ENCODE measurements at regions not wholly inside any gene's neighbourhood (a gene's known extent, or its start where the extent isn't known, plus 50 kb on each side); places are given as distances from the start of the nearest gene placed in this dataset.

DNA sequence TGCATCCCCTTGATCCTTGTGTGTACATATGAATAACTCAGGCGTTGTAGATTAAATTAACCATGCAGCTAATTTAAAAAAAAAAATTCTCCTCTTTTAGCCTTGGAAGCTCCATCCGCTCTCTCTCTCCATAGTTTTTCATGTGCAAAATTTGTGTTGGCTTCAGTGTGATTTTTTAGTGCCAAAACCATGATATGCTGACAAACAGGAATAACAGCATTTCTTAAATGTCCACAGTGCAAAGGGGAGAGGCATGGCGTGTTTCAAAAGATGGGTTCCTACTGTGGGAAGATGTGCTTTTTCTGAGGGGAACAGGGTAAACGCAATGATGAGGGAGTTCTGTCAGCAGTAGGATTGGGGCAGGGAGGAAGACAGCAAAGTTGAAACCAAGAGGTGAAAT, 247.0 kb downstream of the ICOS start:
- no peaks in the 10 kb centered on the region for H3K27me3 ChIP-seq
- no peak for DNase-seq
- no peak overlapping the region for H3K4me3 ChIP-seq
- 47 to 62% methylated on average over 3 to 4 of the region's 4 CpGs for whole genome bisulfite sequencing, 2 donors (ENCODE audit: low coverage in 1 of 2)
- no peaks in the 10 kb centered on the region for H3K9me3 ChIP-seq
- intact Hi-C loops (cut with DNase I; ENCODE audit: low total_unique reads), result no loop called here
- no peaks in the 10 kb centered on the region for H3K4me1 ChIP-seq
- H3K36me3 ChIP-seq, result no peaks in the 10 kb centered on the region
- TF ChIP-seq EP300 (IDR thresholded peaks at IDR 0.05; ENCODE audit: low read depth) (no peak), POLR2A (IDR thresholded peaks at IDR 0.05) (no peak), POLR2AphosphoS5 (IDR thresholded peaks at IDR 0.05) (no peak)
- TF ChIP-seq, protein P1, sequence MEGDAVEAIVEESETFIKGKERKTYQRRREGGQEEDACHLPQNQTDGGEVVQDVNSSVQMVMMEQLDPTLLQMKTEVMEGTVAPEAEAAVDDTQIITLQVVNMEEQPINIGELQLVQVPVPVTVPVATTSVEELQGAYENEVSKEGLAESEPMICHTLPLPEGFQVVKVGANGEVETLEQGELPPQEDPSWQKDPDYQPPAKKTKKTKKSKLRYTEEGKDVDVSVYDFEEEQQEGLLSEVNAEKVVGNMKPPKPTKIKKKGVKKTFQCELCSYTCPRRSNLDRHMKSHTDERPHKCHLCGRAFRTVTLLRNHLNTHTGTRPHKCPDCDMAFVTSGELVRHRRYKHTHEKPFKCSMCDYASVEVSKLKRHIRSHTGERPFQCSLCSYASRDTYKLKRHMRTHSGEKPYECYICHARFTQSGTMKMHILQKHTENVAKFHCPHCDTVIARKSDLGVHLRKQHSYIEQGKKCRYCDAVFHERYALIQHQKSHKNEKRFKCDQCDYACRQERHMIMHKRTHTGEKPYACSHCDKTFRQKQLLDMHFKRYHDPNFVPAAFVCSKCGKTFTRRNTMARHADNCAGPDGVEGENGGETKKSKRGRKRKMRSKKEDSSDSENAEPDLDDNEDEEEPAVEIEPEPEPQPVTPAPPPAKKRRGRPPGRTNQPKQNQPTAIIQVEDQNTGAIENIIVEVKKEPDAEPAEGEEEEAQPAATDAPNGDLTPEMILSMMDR (IDR thresholded peaks at IDR 0.05), result no peak
- in situ Hi-C loops (cut with MboI; ENCODE audit: low pct_ligation_motif_present in 1 of 4, low pct_unique_long_range_greater_than_20kb in 1 of 4, low sequenced_read_pairs in 3 of 4), result no loop called here
- no peak overlapping the region for H3K27ac ChIP-seq

DNA sequence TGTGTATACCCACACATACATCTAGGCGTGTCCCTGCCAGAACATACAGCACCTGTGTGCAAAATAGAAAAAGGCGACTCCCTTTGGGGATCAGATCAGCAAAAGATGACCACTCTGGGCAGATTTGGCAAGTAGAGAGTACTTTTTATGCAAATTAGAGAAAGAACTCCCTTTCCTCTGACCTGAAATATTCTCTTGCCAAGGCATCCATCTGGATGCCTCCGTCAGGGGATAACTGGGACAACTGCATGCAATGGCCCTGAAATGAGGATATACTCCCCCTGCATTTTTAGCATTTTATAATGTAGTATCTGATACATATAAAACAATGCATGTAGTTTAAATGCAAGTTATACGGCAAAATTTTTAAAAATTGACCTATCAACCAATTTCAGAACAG, 247.7 kb downstream of the ICOS start:
- WGBS, 2 donors (ENCODE audit: low coverage in 1 of 2), result 82 to 83% methylated on average over 4 of the region's 4 CpGs
- no peaks in the 10 kb centered on the region for H3K9me3 ChIP-seq
- in situ Hi-C loops (cut with MboI; ENCODE audit: low pct_ligation_motif_present in 1 of 4, low pct_unique_long_range_greater_than_20kb in 1 of 4, low sequenced_read_pairs in 3 of 4), result no loop called here
- H3K4me3 ChIP-seq, result no peak overlapping the region
- no peak for TF ChIP-seq POLR2A (IDR thresholded peaks at IDR 0.05)
- TF ChIP-seq EP300 (IDR thresholded peaks at IDR 0.05; ENCODE audit: low read depth), result no peak
- TF ChIP-seq, protein P1 (IDR thresholded peaks at IDR 0.05), result no peak
- no peak for TF ChIP-seq POLR2AphosphoS5 (IDR thresholded peaks at IDR 0.05)
- H3K27me3 ChIP-seq, result no peaks in the 10 kb centered on the region
- H3K36me3 ChIP-seq, result no peaks in the 10 kb centered on the region
- intact Hi-C loops (cut with DNase I; ENCODE audit: low total_unique reads), result no loop called here
- DNase-seq, result no peak
- H3K4me1 ChIP-seq, result no peaks in the 10 kb centered on the region
- H3K27ac ChIP-seq, result no peak overlapping the region

DNA sequence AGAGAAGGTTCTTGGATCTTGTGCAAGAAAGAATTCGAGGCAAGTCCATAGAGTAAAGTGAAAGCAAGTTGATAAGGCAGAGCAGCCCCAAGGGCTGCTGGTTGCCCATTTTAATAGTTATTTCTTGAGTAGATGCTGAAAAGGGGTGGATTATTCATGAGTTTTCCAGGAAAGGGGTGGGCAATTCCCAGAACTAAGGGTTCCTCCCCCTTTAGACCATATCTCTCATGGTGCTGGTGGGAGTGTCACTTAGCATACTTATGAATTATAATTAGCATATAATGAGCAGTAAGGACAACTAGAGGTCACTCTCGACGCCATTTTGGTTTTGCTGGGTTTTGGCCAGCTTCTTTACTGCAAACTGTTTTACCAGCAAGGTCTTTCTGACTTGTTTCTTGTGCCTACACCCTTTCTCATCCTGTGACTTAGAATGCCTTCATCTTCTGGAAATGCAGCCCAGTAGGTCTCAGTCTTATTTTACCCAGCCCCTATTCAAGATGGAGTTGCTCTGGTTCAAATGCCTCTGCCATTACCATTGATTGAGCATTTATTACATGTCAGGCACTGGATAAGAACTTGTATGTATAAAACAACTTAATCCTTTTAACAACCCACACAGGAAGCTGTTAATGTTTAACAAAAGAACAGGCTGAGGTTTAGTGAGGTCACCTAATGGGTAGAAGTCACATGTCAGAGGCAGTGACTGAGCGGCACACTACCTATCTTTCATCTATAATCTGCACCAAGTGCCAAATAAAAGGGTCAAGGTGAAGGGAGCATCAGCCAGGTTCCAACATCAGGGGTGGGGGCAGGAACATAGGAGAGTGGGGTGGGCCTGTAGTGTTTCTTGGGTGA, 250.9 kb downstream of the ICOS start:
- H3K36me3 ChIP-seq, result no peaks in the 10 kb centered on the region
- intact Hi-C loops (cut with DNase I; ENCODE audit: low total_unique reads), result no loop called here
- no peak for DNase-seq
- in situ Hi-C loops (cut with MboI; ENCODE audit: low pct_ligation_motif_present in 1 of 4, low pct_unique_long_range_greater_than_20kb in 1 of 4, low sequenced_read_pairs in 3 of 4), result no loop called here
- TF ChIP-seq POLR2A (IDR thresholded peaks at IDR 0.05) (no peak), EP300 (IDR thresholded peaks at IDR 0.05; ENCODE audit: low read depth) (no peak), POLR2AphosphoS5 (IDR thresholded peaks at IDR 0.05) (no peak)
- TF ChIP-seq, protein P1 (IDR thresholded peaks at IDR 0.05), result no peak
- no peaks in the 10 kb centered on the region for H3K27me3 ChIP-seq
- no peaks in the 10 kb centered on the region for H3K4me1 ChIP-seq
- no peak overlapping the region for H3K27ac ChIP-seq
- no peak overlapping the region for H3K4me3 ChIP-seq
- H3K9me3 ChIP-seq, result no peaks in the 10 kb centered on the region
- 57 to 63% methylated on average over 4 of the region's 4 CpGs for WGBS, 2 donors (ENCODE audit: low coverage in 1 of 2)

DNA sequence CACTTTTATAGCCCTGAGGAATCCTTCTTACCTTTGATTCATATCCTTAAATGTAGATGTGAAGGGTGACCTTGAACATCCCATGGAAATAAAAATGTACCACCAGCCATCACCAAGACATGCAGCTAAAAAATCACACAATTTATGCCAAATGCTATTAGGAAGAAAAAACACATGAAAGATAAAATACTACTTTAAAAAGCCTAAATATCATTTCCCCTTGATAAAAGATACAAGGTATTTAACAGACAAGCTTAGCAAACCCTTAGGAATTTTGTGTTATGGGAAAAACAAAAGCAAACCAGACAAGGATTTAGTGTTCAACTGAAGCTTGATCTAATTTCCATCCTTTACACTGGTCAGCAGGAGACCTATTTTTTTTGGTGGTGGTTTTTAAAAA, 255.0 kb downstream of the ICOS start:
- H3K4me3 ChIP-seq, result no peak overlapping the region
- TF ChIP-seq POLR2AphosphoS5 (IDR thresholded peaks at IDR 0.05) (no peak), EP300 (IDR thresholded peaks at IDR 0.05; ENCODE audit: low read depth) (no peak), POLR2A (IDR thresholded peaks at IDR 0.05) (no peak)
- TF ChIP-seq, protein P1 (IDR thresholded peaks at IDR 0.05), result no peak
- no peaks in the 10 kb centered on the region for H3K36me3 ChIP-seq
- H3K4me1 ChIP-seq, result no peaks in the 10 kb centered on the region
- no peak for DNase-seq
- H3K27ac ChIP-seq, result no peak overlapping the region
- in situ Hi-C loops (cut with MboI; ENCODE audit: low pct_ligation_motif_present in 1 of 4, low pct_unique_long_range_greater_than_20kb in 1 of 4, low sequenced_read_pairs in 3 of 4) (no loop called here), intact Hi-C loops (cut with DNase I; ENCODE audit: low total_unique reads) (no loop called here)
- no peaks in the 10 kb centered on the region for H3K9me3 ChIP-seq
- H3K27me3 ChIP-seq, result no peaks in the 10 kb centered on the region
